ENCODE measurements at regions not wholly inside any gene's neighbourhood (a gene's known extent, or its start where the extent isn't known, plus 50 kb on each side); places are given as distances from the start of the nearest gene placed in this dataset.
A peak's percentile ranks its signal among the peaks of the same experiment; 100 is the strongest.
"Not testable (repeated sequence)": the region's sequence is repeated elsewhere in the genome, so short reads cannot be mapped to it uniquely, and the experiment has no call there.

DNA sequence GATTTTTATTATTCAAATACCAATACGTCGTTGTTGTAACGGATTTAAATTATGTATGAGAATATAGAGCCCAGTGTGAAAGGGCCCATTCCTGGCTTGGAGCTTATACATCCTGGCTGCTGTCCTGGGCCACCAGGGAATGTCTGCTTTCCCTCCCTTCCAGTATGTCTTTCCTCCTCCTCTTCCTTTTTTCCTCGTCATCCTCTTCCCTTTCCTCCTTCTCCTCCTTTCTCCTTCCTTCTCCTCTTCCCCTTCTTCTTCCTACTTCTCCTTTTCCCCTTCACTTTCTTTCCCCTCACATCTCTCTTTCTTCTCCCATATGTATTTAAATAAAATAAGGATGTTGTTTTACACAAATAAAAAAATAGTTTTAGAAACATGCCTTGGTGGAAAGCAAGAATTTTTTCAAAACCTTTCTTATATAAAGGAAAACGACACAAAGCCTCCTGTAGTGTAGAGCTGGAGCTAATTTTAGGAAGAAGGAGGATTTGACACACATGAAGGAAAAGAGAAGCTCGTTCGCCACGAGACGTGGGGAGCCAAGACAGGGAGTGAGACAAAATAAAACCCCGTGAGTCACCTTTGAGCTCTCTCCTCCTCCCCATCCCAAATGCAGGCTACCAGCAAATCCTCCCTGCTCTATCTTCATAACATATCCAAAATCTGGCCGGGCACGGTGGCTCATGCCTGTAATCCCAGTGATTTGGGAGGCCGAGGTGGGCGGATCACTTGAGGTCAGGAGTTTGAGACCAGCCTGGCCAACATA lies 301.1 kb upstream of the LYZL1 start:
- H3K36me3 ChIP-seq, result no peaks in the 10 kb centered on the region
- peaks cover 10 to 18% (median 12%) of the 10 kb centered on the region in 4 donors for H3K4me1 ChIP-seq
- no peaks in the 10 kb centered on the region for H3K27me3 ChIP-seq
- 85 to 86% methylated on average over 14 of the region's 14 CpGs for WGBS, 2 donors
- DNase-seq (no peak), ATAC-seq (ENCODE audit: low FRiP score in 2 of 2) (no peak)
- H3K27ac ChIP-seq, result no peak overlapping the region
- TF ChIP-seq, protein P1, sequence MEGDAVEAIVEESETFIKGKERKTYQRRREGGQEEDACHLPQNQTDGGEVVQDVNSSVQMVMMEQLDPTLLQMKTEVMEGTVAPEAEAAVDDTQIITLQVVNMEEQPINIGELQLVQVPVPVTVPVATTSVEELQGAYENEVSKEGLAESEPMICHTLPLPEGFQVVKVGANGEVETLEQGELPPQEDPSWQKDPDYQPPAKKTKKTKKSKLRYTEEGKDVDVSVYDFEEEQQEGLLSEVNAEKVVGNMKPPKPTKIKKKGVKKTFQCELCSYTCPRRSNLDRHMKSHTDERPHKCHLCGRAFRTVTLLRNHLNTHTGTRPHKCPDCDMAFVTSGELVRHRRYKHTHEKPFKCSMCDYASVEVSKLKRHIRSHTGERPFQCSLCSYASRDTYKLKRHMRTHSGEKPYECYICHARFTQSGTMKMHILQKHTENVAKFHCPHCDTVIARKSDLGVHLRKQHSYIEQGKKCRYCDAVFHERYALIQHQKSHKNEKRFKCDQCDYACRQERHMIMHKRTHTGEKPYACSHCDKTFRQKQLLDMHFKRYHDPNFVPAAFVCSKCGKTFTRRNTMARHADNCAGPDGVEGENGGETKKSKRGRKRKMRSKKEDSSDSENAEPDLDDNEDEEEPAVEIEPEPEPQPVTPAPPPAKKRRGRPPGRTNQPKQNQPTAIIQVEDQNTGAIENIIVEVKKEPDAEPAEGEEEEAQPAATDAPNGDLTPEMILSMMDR (IDR thresholded peaks at IDR 0.05), result no peak
- TF ChIP-seq EP300 (IDR thresholded peaks at IDR 0.05), result no peak
- TF ChIP-seq POLR2A (IDR thresholded peaks at IDR 0.05), result no peak
- TF ChIP-seq POLR2AphosphoS5 (IDR thresholded peaks at IDR 0.05), result no peak
- H3K4me3 ChIP-seq, result no peak overlapping the region
- no peaks in the 10 kb centered on the region for H3K9me3 ChIP-seq

DNA sequence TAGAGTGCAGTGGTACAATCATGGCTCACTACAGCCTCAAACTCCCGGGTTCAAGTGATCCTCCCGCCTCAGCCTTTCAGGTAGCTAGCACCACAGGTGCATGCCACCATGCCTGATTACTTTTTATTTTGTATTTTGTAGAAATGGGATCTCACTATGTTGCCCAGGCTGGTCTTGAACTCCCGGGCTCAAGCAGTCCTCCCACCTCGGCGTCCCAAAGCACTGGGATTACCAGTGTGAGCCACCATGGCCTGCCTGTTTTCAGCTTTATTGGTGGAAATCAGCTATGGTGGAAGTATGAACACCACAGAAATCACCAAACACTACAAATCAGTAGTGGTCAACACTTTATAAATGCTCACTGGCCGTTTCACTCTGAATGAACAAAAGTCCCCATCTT lies 299.9 kb upstream of the LYZL1 start:
- Histone ChIP-seq H3K36me3 (no peaks in the 10 kb centered on the region), H3K27ac (no peak overlapping the region), H3K9me3 (no peaks in the 10 kb centered on the region), H3K4me3 (no peak overlapping the region), H3K27me3 (no peaks in the 10 kb centered on the region), H3K4me1 (peaks cover 8 to 18% (median 10%) of the 10 kb centered on the region in 4 donors)
- TF ChIP-seq POLR2AphosphoS5 (IDR thresholded peaks at IDR 0.05) (no peak), POLR2A (IDR thresholded peaks at IDR 0.05) (no peak)
- DNase-seq (no peak), ATAC-seq (ENCODE audit: low FRiP score in 2 of 2) (no peak)
- 96 to 99% methylated on average over 6 of the region's 6 CpGs for WGBS, 2 donors

DNA sequence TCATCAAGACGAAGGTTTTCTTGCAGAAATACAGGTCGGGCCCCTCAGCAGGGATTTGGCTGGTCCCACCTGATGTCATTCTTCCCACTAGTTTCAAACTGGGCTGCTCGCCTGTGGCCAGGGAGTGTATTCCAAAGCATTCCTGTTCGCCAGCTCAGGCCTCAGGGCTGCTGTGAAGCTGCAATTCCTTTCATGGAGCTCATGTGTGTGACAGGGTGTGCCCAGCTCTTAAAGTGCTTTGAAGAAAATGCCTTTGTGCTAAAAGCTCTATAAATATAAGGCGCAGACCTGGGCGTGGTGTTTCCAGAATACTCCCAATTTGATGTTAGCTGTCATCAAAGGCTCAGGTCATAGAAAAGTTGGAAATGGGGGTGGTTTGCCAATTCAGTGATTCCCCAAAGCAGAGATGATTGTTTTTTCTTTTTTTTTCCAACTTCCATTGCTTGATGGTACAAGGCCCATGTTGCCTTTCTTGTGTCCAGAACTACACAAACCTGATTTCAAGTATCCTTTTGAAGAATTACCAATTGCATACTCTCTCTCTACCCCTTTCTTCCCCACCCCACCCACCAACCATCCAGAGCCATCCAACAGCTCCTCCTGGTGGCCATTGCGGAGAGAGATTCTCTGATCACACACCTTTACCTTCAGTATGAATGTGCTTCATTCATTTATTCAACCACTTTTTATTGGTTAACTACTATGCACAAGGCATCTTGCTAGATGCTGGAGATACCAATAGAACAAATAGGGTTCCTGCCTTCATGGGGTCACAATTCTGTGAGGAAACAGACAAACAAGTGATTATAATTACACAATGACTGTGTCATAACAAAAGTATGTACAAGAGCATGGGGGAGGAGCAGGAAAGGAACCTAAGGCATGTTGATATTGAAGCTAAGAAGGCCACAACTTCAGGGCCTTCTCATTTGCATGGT lies 297.3 kb upstream of the LYZL1 start:
- H3K4me1 ChIP-seq, result peaks cover 0 to 8% (median 2%) of the 10 kb centered on the region in 4 donors
- WGBS, 2 donors, result 57 to 60% methylated on average over 7 of the region's 7 CpGs
- H3K27ac ChIP-seq, result no peak overlapping the region
- DNase-seq (peak in 1 of 2 donors; percentile 58), ATAC-seq (ENCODE audit: low FRiP score in 2 of 2) (peak; percentile 87 to 88)
- TF ChIP-seq, protein P1 (IDR thresholded peaks at IDR 0.05), result peak; percentile 46 to 68 (median 56)
- TF ChIP-seq EP300 (IDR thresholded peaks at IDR 0.05), result no peak
- H3K27me3 ChIP-seq, result no peaks in the 10 kb centered on the region
- H3K4me3 ChIP-seq, result no peak overlapping the region
- no peaks in the 10 kb centered on the region for H3K36me3 ChIP-seq
- no peaks in the 10 kb centered on the region for H3K9me3 ChIP-seq

DNA sequence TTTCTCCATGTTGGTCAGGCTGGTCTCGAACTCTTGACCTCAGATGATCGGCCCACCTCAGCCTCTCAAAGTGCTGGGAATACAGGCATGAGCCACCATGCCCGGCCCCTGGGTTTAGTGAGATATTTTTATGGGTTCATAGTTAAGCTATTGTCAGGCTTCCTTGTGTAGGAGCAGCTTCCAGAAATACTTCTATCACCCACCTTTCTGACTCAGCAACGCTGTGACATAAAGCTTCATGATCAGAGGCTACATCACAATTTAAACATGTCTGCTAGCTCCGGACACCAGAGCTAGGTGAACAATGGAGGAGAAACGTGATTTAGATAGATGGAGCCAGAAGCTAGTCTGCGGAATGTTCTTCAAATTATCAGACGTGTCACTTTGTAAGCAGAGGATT lies 295.8 kb upstream of the LYZL1 start:
- Histone ChIP-seq H3K4me1 (peaks cover 0 to 8% (median 2%) of the 10 kb centered on the region in 4 donors), H3K4me3 (no peak overlapping the region), H3K36me3 (no peaks in the 10 kb centered on the region), H3K27ac (no peak overlapping the region), H3K27me3 (no peaks in the 10 kb centered on the region), H3K9me3 (no peaks in the 10 kb centered on the region)
- no peak for TF ChIP-seq EP300 (IDR thresholded peaks at IDR 0.05)
- no peak for TF ChIP-seq POLR2AphosphoS5 (IDR thresholded peaks at IDR 0.05)
- TF ChIP-seq, protein P1 (IDR thresholded peaks at IDR 0.05), result no peak
- TF ChIP-seq POLR2A (IDR thresholded peaks at IDR 0.05), result no peak
- ATAC-seq (ENCODE audit: low FRiP score in 2 of 2), result no peak
- DNase-seq, result no peak
- WGBS, 2 donors, result 83 to 92% methylated on average over 8 of the region's 8 CpGs

DNA sequence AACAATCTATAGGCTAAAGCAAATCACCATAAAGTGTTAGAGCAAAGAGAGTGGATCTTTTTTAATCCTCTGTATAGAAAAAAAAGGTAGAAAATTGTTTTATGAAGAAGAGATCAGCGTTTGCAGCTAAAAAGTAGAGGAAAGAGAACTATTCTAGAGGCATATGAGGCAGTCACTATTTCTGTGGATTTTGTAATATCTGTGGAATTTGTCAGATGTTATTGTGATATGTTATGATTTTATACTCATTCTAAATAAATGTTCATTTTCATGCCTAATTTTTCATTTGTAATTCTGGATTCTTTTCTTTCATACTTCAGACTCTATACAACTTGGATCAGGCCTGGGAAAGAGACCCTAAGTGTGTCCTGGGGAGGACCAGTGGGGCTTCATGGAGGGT lies 295.0 kb upstream of the LYZL1 start:
- Histone ChIP-seq H3K4me1 (peaks cover 0 to 8% (median 2%) of the 10 kb centered on the region in 4 donors), H3K27me3 (no peaks in the 10 kb centered on the region), H3K36me3 (no peaks in the 10 kb centered on the region), H3K4me3 (no peak overlapping the region), H3K9me3 (no peaks in the 10 kb centered on the region), H3K27ac (peak overlapping the region in 1 of 4 donors; percentile 7)
- no peak for DNase-seq
- no peak for TF ChIP-seq EP300 (IDR thresholded peaks at IDR 0.05)
- TF ChIP-seq POLR2A (IDR thresholded peaks at IDR 0.05), result no peak
- TF ChIP-seq, protein P1 (IDR thresholded peaks at IDR 0.05), result no peak
- no peak for TF ChIP-seq POLR2AphosphoS5 (IDR thresholded peaks at IDR 0.05)
- WGBS, 2 donors, result 67 to 81% methylated on average over 1 of the region's 1 CpG
- no peak for ATAC-seq (ENCODE audit: low FRiP score in 2 of 2)

DNA sequence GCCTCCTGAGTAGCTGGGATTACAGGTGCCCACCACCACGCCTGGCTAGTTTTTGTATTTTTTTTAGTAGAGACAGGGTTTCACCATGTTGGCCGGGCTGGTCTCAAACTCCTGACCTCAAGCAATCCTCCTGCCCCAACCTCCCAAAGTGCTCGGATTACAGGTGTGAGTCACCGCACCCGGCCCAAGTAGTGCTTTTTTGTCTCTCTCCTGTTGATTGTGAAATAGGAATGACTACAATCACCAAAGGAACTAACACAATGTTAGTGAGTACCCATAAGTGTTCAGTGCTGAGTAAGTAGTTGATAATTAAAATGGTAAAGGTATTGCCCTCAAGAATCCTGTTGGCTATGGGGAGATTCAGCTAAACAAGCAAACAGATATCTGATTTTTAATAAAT lies 294.1 kb upstream of the LYZL1 start:
- ATAC-seq (ENCODE audit: low FRiP score in 2 of 2); H3K27me3 ChIP-seq; H3K36me3 ChIP-seq; H3K4me1 ChIP-seq; H3K27ac ChIP-seq; H3K4me3 ChIP-seq; H3K9me3 ChIP-seq; DNase-seq: not testable (repeated sequence)
- 89% methylated on average over 5 of the region's 5 CpGs for WGBS, 2 donors
